Smooth muscle cell (in vitro differentiated cells): ENCODE measurements at regions not wholly inside any gene's neighbourhood (a gene's known extent, or its start where the extent isn't known, plus 50 kb on each side); places are given as distances from the start of the nearest gene placed in this dataset.

Experiments
- DNase-seq: peaks from one replicate; lab custom pipeline; 2025; ENCODE audit not compliant: unreplicated experiment; lab: John Stamatoyannopoulos, UW
- H2AFZ ChIP-seq: fragments of 200-600 bp; sonication (generic); 2 replicates; pipeline ENCODE4 v1.6.0; 2016; ENCODE audit warnings: antibody characterized with exemption, low read depth, mild to moderate bottlenecking
- H3F3A ChIP-seq: fragments of 200-600 bp; sonication (generic); 2 replicates; pipeline ENCODE4 v1.6.0; 2017; ENCODE audit warnings: antibody characterized with exemption, low read depth
- H3K27ac ChIP-seq: fragments of 200-600 bp; sonication (generic); 2 replicates; pipeline ENCODE4 v1.5.1; 2016; ENCODE audit warnings: low read depth, mild to moderate bottlenecking
- H3K27me3 ChIP-seq: fragments of 200-600 bp; sonication (generic); 2 replicates; pipeline ENCODE4 v1.6.1; 2016; ENCODE audit warnings: low read depth, mild to moderate bottlenecking
- H3K36me3 ChIP-seq: fragments of 200-600 bp; sonication (generic); 2 replicates; pipeline ENCODE4 v1.5.1; 2016; ENCODE audit warnings: low read depth
- H3K4me1 ChIP-seq: fragments of 200-600 bp; sonication (generic); 2 replicates; pipeline ENCODE4 v1.5.1; 2016; ENCODE audit warnings: low read depth
- H3K4me2 ChIP-seq: fragments of 200-600 bp; sonication (generic); 2 replicates; pipeline ENCODE4 v1.6.0; 2016; ENCODE audit warnings: mild to moderate bottlenecking
- H3K4me3 ChIP-seq: fragments of 200-600 bp; sonication (generic); 2 replicates; pipeline ENCODE4 v1.5.1; 2016; ENCODE audit warnings: mild to moderate bottlenecking
- H3K79me2 ChIP-seq: fragments of 200-600 bp; sonication (generic); 2 replicates; pipeline ENCODE4 v1.6.0; 2016; ENCODE audit warnings: low read depth, mild to moderate bottlenecking
- H3K9ac ChIP-seq: fragments of 200-600 bp; sonication (generic); 2 replicates; pipeline ENCODE4 v1.6.0; 2016; ENCODE audit warnings: low read depth
- H3K9me3 ChIP-seq: fragments of 200-600 bp; sonication (generic); replicated peaks from 2 replicates; pipeline ENCODE4 v1.5.1; 2016; ENCODE audit warnings: low read depth
- H4K20me1 ChIP-seq: fragments of 200-600 bp; sonication (generic); 2 replicates; pipeline ENCODE4 v1.6.0; 2016; ENCODE audit warnings: low read depth
- WGBS: methylation state at CpG from one replicate; pipeline ENCODE4 v1.1.7; 2016; ENCODE audit warnings: low lambda C conversion rate; 5-methylcytosine and 5-hydroxymethylcytosine counted together
- TF ChIP-seq, protein P1 (sequence below): fragments of 200-600 bp; sonication (generic); IDR thresholded peaks from 2 replicates; pipeline ENCODE4 v1.5.1; 2017; ENCODE audit warnings: borderline replicate concordance, mild to moderate bottlenecking, antibody characterized with exemption; ENCODE audit not compliant: insufficient read depth, poor library complexity, severe bottlenecking

DNA sequence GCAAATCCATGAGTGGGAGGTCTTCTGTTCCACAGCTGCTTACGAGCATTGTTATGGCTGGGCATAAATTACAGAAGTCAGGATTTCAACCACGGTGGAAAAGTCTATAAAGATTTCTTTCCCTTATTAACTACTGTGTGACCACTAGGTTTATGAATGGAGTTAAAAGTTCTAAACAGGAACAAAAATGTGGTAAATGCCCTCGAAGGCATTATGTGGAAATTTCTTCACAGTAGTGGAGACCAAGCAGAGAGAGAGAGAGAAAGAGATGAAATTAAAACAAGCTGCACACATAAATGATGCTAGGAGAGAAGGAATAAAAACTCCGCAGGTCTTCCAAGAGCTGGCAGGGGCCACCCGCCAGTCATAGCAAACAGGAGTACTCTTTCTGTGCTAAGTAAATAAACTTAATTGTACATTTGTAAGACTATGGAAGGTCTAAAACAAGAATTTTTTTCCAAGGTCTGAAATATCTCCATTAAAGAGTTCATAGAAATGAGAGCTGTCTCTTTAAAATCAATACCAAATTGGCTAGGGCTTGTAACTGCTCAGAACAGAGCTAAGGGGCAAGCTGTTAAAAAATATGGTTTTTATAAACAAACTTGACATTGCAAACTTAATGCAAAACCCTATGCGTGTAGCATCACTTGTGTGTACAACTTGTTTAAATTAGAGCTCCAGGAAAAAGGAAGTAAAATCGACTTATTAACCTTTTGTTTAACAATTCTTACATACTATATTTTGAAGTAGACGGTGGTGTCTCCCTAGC is 438.2 kb downstream of the MEIS1 start:
- H3K9ac ChIP-seq = no peak overlapping the region
- H3K4me2 ChIP-seq = peak overlapping the region; percentile 53
- H4K20me1 ChIP-seq = no peaks in the 10 kb centered on the region
- H3K36me3 ChIP-seq = no peaks in the 10 kb centered on the region
- DNase-seq = no peak
- H3K4me3 ChIP-seq = no peak overlapping the region
- H2AFZ ChIP-seq = peak overlapping the region; percentile 72
- TF ChIP-seq, protein P1, sequence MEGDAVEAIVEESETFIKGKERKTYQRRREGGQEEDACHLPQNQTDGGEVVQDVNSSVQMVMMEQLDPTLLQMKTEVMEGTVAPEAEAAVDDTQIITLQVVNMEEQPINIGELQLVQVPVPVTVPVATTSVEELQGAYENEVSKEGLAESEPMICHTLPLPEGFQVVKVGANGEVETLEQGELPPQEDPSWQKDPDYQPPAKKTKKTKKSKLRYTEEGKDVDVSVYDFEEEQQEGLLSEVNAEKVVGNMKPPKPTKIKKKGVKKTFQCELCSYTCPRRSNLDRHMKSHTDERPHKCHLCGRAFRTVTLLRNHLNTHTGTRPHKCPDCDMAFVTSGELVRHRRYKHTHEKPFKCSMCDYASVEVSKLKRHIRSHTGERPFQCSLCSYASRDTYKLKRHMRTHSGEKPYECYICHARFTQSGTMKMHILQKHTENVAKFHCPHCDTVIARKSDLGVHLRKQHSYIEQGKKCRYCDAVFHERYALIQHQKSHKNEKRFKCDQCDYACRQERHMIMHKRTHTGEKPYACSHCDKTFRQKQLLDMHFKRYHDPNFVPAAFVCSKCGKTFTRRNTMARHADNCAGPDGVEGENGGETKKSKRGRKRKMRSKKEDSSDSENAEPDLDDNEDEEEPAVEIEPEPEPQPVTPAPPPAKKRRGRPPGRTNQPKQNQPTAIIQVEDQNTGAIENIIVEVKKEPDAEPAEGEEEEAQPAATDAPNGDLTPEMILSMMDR = no peak
- 56% methylated on average over 8 of the region's 8 CpGs for WGBS
- H3F3A ChIP-seq = no peaks in the 10 kb centered on the region
- H3K27me3 ChIP-seq = no peaks in the 10 kb centered on the region
- H3K79me2 ChIP-seq = no peaks in the 10 kb centered on the region
- peaks cover 25% of the 10 kb centered on the region for H3K4me1 ChIP-seq
- peak overlapping the region; percentile 59 for H3K27ac ChIP-seq
- no peaks in the 10 kb centered on the region for H3K9me3 ChIP-seq

DNA sequence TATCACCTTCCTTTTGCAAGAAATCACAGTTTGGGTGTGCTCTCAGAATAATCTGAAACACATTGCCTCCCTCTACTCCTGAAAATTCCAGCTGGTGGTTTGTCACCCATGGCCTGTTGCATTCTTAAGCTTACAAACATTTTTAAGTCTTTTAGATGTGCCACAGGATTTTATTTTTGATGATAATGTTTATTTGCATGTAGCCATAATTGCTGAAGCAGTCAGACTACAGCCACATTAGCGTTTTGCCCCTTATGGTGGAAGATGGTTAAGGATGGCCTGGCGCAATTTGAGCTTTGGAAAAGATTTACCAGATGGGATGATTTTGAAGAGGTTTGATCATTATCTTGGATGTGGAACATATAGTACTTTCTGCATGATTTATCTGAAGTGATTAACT is 439.5 kb downstream of the MEIS1 start:
- H3K4me2 ChIP-seq = peak overlapping the region; percentile 53

DNA sequence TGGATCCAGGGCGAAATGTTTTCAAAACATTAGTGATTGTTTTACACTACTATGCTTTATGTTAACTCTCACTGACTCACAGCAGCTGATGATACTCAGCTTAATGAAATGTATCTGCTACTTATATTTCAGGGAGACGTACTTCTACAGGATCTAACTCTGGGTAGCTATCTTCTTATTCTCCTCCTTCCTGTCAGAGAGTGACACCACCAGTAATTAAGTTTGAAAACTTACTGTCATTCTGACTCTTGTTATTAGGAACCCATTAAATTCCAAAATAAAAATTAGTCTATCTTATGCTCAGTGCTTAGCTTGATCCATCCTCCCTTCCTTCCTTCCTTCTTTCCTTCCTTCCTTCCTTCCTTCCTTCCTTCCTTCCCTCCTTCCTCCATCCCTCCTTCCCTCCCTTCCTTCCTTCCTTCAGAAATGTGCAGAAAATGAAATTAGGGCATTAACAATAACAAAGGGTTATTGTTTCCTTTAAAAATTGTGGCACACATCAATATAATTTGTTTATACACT is 441.1 kb downstream of the MEIS1 start:
- H2AFZ ChIP-seq = no peak overlapping the region
- DNase-seq = no peak
- H3K9me3 ChIP-seq = no peaks in the 10 kb centered on the region
- H3K27me3 ChIP-seq = no peaks in the 10 kb centered on the region
- H3F3A ChIP-seq = no peaks in the 10 kb centered on the region
- H3K27ac ChIP-seq = no peak overlapping the region
- no peaks in the 10 kb centered on the region for H3K79me2 ChIP-seq
- TF ChIP-seq, protein P1 = no peak
- WGBS = 61% methylated on average over 2 of the region's 2 CpGs
- H3K36me3 ChIP-seq = no peaks in the 10 kb centered on the region
- peaks cover 25% of the 10 kb centered on the region for H3K4me1 ChIP-seq
- no peak overlapping the region for H3K4me2 ChIP-seq
- no peak overlapping the region for H3K9ac ChIP-seq
- no peaks in the 10 kb centered on the region for H4K20me1 ChIP-seq
- H3K4me3 ChIP-seq = no peak overlapping the region

More for the DNA sequence above, 439.5 kb downstream of the MEIS1 start:
- H3K9me3 ChIP-seq = no peaks in the 10 kb centered on the region
- DNase-seq = no peak
- H3K4me1 ChIP-seq = peaks cover 25% of the 10 kb centered on the region
- H3F3A ChIP-seq = no peaks in the 10 kb centered on the region
- no peak overlapping the region for H2AFZ ChIP-seq
- H4K20me1 ChIP-seq = no peaks in the 10 kb centered on the region
- no peaks in the 10 kb centered on the region for H3K79me2 ChIP-seq
- no peak overlapping the region for H3K9ac ChIP-seq
- TF ChIP-seq, protein P1 = no peak
- H3K36me3 ChIP-seq = no peaks in the 10 kb centered on the region
- H3K4me3 ChIP-seq = no peak overlapping the region
- no peak overlapping the region for H3K27ac ChIP-seq
- H3K27me3 ChIP-seq = no peaks in the 10 kb centered on the region
- WGBS = 71% methylated on average over 2 of the region's 2 CpGs
